Panc1 (cell line): ENCODE measurements at regions not wholly inside any gene's neighbourhood (a gene's known extent, or its start where the extent isn't known, plus 50 kb on each side); places are given as distances from the start of the nearest gene placed in this dataset.

Experiments used
- SIN3A ChIP-seq: IDR thresholded peaks from 2 replicates; pipeline ENCODE4 v1.6.1; 2012; ENCODE audit warnings: low read depth, mild to moderate bottlenecking, low read length, moderate library complexity, borderline replicate concordance; ENCODE audit not compliant: insufficient read depth
- TCF7L2 ChIP-seq: IDR thresholded peaks from 2 replicates; pipeline ENCODE4 v1.6.1; 2011; ENCODE audit warnings: mild to moderate bottlenecking, low read depth, low read length, inconsistent platforms
- TF ChIP-seq, protein P1 (sequence below): fragments of 450-650 bp; IDR thresholded peaks from 2 replicates; pipeline ENCODE4 v1.5.1; 2017; ENCODE audit warnings: mild to moderate bottlenecking
- TF ChIP-seq, protein P2 (sequence below), 2 experiments: IDR thresholded peaks; 2 replicates each; pipeline ENCODE4 v1.6.1; 2011 to 2012; ENCODE audit warnings: low read depth in 2 of 2, control low read depth in 1 of 2, low read length in 1 of 2, mild to moderate bottlenecking in 1 of 2, moderate library complexity in 1 of 2; ENCODE audit not compliant: insufficient read depth in 1 of 2

DNA sequence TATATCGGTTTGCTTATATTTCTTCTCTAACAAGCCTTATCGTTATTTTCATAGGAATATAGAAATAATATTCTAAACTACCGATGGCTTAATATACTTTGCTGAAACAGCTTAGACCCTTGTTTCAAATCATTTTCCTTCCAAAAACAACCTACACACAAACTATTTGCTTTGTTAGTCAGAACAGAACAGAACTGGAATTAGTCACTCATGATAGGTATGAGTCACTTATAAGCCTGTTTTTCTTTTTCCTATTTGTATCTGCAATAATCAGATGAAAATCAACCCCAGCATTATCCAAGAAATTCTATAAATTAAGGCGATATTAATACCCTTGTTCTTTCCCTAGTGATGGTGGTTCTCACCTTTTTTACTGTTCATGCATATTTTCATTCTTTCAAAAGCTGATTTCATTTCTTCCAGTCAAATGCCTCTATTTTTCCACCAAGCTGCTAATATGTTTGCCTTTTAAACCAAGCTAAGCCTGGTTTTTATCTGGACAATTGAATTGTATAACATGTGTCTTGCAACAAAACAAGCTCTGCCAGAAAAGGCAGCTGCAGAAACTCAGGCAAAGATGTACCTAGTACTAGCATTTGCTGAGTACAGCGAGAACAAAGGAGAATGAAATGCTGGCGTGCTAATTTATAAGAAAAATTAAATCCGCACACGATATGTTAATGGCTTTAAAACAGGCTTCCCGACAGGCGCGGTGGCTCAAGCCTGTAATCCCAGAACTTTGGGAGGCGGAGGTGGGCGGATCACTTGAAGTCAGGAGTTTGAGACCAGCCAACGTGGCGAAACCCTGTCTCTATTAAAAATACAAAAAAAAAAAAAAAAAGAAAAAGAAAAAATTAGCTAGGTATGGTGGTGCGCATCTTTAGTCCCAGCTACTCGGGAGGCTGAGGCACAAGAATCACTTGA lies 1418.2 kb downstream of the AACS start:
- TF ChIP-seq, protein P1, sequence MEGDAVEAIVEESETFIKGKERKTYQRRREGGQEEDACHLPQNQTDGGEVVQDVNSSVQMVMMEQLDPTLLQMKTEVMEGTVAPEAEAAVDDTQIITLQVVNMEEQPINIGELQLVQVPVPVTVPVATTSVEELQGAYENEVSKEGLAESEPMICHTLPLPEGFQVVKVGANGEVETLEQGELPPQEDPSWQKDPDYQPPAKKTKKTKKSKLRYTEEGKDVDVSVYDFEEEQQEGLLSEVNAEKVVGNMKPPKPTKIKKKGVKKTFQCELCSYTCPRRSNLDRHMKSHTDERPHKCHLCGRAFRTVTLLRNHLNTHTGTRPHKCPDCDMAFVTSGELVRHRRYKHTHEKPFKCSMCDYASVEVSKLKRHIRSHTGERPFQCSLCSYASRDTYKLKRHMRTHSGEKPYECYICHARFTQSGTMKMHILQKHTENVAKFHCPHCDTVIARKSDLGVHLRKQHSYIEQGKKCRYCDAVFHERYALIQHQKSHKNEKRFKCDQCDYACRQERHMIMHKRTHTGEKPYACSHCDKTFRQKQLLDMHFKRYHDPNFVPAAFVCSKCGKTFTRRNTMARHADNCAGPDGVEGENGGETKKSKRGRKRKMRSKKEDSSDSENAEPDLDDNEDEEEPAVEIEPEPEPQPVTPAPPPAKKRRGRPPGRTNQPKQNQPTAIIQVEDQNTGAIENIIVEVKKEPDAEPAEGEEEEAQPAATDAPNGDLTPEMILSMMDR = no peak
- TF ChIP-seq SIN3A (no peak), TCF7L2 (no peak)
- TF ChIP-seq, protein P2, sequence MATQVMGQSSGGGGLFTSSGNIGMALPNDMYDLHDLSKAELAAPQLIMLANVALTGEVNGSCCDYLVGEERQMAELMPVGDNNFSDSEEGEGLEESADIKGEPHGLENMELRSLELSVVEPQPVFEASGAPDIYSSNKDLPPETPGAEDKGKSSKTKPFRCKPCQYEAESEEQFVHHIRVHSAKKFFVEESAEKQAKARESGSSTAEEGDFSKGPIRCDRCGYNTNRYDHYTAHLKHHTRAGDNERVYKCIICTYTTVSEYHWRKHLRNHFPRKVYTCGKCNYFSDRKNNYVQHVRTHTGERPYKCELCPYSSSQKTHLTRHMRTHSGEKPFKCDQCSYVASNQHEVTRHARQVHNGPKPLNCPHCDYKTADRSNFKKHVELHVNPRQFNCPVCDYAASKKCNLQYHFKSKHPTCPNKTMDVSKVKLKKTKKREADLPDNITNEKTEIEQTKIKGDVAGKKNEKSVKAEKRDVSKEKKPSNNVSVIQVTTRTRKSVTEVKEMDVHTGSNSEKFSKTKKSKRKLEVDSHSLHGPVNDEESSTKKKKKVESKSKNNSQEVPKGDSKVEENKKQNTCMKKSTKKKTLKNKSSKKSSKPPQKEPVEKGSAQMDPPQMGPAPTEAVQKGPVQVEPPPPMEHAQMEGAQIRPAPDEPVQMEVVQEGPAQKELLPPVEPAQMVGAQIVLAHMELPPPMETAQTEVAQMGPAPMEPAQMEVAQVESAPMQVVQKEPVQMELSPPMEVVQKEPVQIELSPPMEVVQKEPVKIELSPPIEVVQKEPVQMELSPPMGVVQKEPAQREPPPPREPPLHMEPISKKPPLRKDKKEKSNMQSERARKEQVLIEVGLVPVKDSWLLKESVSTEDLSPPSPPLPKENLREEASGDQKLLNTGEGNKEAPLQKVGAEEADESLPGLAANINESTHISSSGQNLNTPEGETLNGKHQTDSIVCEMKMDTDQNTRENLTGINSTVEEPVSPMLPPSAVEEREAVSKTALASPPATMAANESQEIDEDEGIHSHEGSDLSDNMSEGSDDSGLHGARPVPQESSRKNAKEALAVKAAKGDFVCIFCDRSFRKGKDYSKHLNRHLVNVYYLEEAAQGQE (IDR thresholded peaks at IDR 0.05; ENCODE audit: insufficient read depth in 1 of 2, low read depth in 2 of 2, low read length in 1 of 2) = no peak
